HG03039 (cell line): ENCODE measurements at regions not wholly inside any gene's neighbourhood (a gene's known extent, or its start where the extent isn't known, plus 50 kb on each side); places are given as distances from the start of the nearest gene placed in this dataset.
"Not testable (repeated sequence)": the region's sequence is repeated elsewhere in the genome, so short reads cannot be mapped to it uniquely, and the experiment has no call there.

ENCODE experiments used
- ATAC-seq: cut with Tn5 transposase; IDR thresholded peaks from one replicate; pipeline ENCODE4 v1.9.1; 2021; ENCODE audit warnings: mild to moderate bottlenecking, moderate library complexity; ENCODE audit not compliant: unreplicated experiment

DNA sequence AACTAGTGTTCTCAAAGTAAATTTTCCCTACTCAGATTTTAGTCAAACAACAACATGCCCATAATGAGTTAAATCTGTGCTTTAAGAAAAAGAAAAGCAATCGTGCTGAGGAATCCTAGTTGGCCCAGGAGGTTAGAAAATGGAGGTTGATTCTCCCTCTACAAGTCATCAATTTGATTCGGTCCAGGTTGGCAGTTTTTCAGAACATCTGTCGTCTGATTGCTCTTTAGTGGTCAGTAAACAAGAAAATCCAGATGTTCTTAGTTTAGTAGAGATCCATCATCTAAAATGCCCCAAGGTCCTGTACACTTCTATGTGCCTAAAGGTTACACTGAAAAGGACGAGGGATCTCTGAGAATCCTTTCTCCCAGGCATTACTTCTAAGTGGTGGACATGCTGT, 659.2 kb downstream of the MTRR start:
- ATAC-seq, result no peak

DNA sequence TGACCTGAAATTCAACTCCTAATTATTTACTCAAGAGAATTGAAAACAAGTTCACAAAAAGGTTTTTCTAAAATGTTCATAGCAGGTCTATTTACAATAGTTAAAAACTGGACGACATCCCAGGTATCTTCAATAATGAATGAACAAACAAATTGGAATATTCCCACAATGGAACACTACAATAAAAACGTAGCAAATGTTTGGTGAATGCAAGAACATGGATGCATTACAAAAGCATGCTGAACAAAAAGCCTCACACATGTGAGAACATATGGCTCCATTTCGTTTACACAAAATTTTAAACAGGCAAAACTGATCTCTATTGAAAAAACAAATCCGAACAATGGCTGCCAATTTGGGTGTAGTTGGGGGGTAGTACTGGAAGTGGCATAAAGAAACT, 669.9 kb downstream of the MTRR start:
- no peak for ATAC-seq

DNA sequence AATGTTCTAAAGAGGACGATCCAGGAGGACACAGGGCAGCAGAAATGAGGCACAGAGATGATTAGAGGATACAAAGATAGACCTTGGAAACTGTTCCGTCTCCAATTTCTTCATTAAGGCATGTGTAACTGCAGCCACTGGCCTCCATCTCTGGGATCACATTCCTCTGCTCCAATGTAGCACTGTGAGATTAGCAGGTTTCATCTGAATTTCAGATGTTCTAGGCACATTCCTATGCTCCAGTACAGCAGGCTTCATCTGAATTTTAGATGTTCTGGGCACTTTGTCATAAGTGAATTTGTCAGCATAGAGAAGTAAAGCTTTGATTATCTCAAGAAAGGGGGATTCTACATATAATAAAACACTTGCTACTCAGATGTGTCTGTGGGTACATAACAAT, 671.4 kb downstream of the MTRR start:
- no peak for ATAC-seq

DNA sequence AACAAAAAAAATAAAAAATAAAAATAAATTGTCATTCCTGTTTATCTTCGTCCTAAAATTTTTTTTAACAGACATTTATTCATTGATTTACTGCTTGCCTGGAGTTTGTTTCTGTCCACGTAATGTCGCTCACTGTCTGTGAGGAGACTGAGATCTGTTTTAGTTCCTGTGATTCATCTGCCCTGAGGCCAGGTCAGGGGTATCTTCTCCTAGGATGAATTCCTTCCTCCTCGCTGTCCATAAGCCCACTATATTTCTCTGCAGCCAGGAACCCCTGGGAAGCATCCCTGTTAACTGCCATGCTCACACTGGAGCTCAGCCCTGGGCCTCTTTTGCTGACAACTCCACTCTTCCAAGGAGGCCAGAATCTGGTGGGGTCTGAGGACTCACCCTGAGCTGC, 682.0 kb downstream of the MTRR start:
- no peak for ATAC-seq

DNA sequence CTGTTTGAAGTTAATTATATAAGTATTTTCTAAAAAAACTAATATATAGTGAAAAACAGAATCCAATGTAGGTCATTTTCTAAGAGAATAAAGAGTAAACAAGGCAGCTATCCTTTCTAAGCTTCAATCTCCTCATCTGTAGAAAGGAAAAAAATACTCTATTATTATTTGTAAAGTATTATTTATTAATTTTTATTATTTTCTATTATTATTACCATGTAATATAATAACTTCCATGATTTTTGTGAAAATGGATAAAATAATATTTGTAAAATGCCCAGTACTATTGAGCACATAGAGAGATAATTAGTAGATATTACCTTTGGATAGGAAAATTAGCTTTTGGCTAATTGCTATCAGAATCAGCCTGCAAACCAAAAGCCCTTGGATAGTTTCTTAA, 684.4 kb downstream of the MTRR start:
- ATAC-seq, result no peak

DNA sequence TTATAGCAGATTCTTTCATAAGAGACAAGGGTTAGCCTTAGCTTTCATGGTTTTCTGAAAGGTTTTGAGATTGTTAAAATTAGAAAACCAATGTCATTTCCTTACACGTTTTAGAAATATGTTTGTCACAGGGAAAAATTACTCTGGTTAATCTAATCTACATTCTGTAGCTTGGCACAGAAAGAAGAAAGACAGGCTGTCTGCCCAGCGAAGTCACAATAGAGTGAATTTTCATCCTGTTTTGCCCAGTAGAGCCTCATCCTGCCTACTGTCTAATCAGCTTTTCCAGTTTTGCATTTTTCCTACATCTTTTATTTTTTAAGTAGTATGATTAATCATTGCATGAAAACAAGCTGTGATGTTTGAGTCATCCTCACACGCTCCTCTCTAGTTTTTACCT, 688.8 kb downstream of the MTRR start:
- no peak for ATAC-seq

DNA sequence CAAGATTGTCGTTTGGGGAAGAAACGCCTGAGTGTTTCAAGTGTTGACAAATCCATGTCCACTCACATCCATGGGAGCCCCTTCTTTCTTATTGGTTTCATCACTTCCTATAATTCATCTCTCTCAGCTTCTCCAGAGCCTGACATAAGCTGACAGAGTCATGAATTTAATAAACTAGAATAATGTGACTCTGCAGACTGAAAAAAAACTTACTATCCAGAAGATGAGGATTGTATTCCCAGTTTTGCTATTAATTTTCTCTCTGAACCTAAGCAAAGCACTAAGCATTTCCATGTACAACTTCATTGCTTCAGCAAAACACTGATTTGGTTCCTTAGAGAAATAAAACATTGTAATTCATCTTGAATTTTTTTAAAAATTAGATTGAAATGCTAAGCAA, 691.8 kb downstream of the MTRR start:
- ATAC-seq, result no peak

DNA sequence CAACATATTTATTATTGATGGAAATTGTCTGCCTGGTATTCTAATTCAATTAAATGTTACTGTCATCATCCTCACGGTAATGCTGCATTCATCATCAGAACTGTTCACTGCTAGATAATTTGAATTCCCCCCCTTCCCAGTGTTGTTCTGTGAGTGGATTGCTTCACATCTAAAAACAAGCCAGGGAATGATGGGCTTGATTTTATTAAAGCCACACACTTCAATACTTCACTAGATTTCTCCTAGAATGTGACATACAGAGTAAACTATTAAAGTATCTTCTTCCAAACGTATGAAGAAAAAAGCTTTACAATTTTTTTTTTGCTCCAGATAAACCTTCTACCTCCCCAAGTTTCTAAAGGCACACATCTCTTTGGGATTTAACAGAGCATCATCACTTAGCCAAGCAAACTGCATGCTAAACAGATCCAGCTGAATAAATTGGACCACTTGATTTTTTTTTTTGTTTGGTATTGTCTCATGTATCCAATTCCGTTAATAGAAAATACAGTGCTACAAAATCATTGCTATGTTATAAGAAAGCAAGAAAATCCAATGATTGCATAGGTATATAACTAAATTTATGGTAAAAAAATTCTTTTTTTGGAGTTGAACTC, 692.4 kb downstream of the MTRR start:
- ATAC-seq, result no peak

DNA sequence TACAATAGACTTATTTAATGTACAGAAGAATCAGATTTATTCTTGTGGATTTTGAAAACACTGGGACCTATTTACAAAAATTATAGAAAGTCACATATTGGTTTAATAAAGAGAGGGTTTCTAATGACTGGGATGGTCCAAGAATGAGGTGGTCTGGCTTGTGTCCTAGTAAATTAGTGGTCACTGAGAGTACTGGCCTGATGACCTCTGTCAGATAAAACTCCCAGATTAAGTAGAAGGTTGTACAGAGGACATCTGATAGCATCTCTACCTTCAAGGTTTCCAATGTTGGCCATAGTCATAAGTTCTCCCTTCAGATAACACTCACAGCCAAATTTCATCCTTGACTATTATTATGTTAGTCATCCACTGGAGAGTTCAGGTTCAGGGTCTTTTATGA, 692.9 kb downstream of the MTRR start:
- ATAC-seq, result no peak

DNA sequence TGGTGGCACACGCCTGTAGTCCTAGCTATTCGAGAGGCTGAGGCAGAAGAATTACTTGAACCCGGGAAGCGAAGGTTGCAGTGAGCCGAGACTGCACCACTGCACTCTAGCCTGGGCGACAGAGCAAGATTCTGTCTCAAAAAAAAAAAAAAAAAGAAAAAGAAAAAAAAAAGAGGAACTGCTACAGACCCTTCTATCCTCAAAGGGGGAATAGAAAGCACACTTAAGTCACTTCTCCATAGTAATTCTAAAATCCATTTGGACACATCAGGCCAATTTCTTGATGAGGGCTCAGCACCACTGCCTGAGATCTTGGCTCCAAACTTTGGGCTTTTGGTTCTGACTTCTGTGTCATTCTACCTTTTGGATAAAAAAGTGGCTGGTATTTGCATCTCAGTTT, 694.6 kb downstream of the MTRR start:
- not testable (repeated sequence) for ATAC-seq

DNA sequence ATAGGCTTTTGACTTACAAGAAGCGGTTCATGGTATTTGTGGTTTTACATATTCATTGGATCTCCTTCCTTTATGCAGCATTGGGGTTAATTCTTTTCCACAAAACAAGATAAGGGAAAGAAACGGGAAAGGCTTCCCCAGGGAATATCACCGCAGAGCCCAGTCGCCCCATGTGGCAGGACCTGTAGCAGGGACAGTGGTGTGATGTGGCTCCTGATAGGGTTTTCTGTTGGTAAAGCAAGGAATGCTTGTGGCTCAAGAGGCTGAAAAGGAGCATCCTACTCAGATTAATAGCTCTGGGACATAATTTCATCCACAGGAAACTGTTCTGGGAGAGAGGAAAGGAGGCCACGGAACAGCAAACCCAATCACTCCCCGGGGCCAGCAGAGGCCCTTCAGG, 699.9 kb downstream of the MTRR start:
- no peak for ATAC-seq

DNA sequence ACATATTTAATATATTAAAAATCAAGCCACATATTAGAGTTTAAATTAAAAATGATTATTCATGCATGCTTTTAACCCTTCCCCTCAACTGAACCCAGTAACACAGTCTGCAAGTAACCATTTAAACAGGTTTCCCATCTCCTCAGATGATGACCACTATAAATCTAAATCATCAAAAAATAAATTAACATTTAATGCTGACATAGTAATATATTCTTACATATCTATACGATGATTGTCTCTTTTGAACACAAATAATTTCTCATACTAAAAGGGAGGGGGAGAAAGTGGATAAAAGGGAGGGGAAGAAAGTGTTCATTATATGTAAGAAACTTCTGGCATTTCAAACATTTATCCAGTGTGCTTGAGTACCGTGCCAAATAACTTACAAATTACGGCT, 701.6 kb downstream of the MTRR start:
- no peak for ATAC-seq

DNA sequence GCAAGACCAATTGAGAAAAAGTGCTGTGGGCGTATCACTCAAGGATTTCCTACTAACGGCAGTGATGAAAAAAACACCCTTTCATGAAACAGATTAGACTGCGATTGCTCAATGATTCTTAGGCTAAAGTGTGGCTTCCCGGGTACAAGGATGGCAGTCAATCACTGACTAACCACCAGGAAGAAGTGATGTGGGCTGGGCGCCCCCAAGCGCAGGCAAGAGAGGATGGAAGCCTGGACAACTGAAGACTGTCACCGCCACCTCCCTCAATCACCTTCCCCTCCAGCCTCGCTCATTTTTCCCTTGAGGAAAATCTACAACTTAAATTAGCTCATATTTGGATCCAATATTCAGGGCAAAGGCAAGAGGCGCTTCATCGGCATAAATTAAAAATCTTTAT, 707.2 kb downstream of the MTRR start:
- no peak for ATAC-seq

DNA sequence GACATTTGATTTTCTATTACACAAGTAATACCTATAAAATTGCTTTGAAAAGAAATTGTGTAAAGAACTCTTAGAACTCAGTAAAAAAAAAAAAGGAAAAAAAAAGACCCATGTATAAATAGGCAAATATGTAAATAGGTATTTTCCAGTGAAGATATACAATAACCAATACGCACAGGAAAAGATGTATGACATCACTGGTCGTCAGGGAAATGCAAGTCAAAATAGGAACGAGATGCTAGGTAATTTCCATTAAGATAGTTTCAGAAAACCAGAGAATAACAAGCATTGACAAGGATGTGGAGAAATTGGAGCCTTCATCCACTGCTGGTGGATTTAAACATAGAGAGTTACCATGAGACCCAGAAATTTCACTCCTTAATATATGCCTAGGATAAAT, 708.8 kb downstream of the MTRR start:
- ATAC-seq, result peak; percentile 80

DNA sequence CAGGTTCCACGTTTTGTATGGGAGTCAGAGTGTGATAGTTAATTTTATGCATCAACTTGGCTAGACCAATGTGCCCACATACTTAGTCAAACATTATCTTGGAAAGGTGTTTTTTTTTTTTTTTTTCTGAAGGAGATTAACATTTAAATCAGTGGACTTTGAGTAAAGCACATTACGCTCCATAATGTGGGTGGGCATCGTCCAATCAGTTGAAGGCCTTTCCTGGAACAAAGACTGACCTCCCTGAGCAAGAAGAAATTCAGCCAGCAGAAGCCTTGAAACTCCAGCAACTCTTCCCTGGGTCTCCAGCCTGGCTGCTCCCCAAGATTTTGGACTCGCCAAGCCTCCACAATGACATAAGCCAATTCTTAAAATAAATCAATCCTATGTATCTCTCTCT, 711.4 kb downstream of the MTRR start:
- no peak for ATAC-seq

DNA sequence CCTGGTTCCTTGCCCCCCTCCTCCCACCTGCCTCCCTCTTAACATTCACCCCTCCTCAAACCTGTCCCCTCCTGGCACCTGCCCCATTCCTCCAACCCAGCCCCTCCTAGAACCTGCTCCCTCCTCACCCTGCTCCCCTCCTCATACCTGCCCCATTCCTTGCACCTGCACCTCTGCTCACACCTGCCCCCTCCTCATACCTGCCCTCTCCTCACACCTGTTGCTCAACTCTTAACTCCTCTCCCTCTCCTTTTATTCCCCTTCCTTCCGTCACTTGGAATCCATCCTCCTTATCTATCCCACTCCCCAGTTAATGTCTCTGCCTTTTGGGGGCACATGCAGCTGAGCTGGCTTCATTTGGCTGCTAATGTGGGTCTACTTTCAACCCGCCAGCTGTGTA, 712.1 kb downstream of the MTRR start:
- no peak for ATAC-seq

DNA sequence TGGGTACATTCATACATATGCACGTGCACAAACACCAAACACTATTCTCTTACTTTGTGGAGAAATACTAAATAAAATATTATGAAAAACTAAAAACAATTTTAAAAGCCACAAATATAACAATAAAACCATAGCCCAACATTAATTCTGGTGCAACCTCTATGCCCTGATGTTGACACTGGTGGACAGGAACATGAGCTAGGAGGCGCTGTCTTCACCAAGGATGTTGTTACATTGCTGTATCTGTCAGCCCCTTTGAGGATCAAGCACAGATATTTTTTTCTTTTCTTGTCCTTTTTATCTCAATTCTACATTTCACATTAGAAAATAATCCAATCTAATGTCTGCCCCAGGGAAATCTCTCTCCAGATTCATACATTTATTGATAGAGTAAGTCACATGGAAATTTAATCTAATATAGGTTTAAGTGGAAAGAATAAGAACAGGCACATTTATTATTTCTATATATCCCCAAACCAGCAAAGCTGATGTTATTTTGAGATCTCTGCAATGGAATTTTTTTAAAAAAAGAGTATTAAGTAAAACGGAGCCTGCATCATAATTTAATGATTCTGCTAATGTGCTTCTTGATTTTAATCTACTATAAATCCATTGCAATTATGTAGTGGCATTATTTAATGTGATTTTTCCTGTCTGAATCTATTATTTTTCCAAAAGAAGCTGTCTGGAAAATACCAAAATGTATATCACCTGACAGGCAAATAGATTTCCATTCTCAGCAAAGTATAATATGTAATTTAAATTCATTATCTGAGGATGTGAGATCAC, 716.5 kb downstream of the MTRR start:
- ATAC-seq, result no peak

DNA sequence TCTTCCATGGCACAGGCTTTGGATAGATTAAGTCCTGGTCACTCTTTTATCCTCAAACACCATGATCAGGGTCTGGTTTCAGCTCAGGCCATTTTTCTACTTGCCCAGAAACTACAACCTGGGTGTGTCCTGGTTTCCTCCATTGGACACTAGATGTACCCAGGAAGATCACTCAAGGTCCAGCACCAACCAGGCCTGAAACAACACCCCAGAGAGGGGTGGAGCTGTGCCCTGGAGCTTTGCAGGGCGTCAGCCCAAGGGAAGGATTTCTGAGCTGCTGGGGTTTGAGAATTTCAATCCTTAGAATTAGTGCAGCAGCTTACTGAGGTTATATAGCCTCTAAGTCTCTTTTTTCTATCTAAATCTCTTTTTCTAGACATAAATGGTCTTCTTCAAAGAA, 722.0 kb downstream of the MTRR start:
- no peak for ATAC-seq

DNA sequence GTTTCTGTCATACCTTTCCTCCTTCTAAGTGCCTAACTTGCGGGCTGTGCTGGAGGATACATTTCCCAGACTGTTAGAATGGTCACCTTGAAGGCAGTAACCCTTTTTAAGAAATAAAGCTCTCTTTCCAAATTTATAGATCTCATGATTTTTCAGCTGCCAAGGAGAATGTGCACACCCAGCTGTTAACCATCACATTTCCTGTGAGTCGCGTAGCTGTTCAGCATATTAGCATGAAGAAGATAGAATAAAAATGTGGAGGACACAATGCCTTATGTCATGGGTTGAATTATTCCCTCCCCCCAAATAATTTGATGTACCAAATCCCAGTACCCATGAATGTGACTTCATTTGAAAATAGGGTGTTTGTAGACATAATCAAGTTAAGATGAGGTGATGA, 729.4 kb downstream of the MTRR start:
- no peak for ATAC-seq

DNA sequence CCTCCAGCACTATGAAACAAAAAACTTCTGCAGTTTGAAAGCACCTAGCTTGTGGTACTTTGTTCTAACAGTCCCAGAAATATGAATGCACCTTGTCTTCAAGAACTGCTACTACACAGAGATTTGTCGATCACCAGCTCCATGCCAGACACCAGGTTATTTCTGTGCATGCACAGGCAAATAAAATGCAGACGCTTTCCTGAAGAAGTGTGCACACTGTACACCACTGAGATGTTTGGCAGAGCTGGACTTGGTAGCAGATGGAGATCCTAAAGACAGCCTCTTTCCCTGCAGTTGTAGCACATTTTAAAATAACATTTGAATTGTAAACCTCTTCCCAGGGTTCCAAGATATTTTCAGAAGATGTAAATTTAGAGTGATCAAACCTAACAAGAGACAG, 730.0 kb downstream of the MTRR start:
- no peak for ATAC-seq

DNA sequence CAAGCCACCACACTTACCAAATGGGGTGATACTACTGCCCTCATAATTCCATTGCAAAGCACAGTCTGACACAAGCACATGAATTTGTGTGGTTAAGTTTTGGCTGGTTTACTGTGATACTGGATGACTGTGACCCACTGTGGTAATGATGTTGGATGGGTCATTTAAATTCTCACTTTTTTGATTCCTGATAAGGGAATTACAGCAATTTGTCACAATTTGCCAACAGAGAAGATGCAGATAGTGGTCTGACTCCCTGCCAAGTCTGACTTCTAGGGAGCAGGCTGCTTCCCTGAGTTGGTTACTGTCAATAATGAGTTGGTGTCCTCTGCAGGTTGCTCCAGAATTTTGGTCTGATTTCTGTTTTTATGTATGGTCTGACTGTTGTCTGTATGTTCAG, 731.9 kb downstream of the MTRR start:
- ATAC-seq, result no peak

DNA sequence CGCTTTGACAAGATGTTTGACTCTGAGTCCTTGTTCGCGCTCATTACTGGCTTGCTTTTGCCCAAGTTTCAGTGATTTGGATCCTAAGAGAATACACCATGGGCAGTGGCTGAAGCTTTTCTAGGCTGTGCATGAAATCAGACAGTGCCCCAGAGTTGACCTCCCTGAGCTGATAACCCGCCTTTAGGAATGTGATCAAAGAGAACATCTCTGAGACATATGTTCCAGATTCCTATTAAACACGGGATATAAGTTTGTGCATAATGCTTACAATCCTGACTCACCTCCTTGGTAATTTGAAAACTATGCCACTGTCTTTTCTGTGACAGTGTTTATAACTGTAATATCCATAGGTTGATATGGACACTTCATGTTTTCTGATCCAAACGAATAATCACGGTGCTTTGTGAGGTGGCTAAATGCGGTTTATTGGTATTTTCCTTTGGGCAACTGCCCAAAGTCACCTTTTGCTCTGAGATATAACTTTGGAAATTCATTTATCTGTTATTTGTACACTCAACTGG, 732.9 kb downstream of the MTRR start:
- no peak for ATAC-seq

DNA sequence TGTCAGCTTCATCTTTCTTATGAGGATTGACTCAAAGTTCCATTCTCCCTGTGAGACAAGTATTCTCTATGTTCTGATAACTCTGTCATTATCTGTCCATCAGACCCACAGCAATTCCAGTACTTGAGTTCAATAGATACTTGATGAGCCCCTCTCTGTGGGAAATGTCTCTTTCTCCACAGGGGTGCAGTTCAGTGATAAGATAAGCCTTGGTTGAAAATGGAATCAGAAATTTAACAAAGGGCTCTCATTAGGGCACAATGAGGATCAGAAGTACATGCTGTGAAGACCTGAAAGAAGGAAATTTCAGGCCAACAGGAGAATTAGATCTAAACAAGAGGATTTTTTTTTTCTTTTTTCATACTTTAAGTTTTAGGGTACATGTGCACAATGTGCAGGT, 737.3 kb downstream of the MTRR start:
- ATAC-seq, result no peak
